NCI-H1092 (cell line): ENCODE measurements at regions not wholly inside any gene's neighbourhood (a gene's known extent, or its start where the extent isn't known, plus 50 kb on each side); places are given as distances from the start of the nearest gene placed in this dataset.
"Not testable (repeated sequence)": the region's sequence is repeated elsewhere in the genome, so short reads cannot be mapped to it uniquely, and the experiment has no call there.

Source experiments
- DNase-seq: peaks from one replicate; lab custom pipeline; 2025; lab: John Stamatoyannopoulos, UW

GRCh38 chr17:5747276-5747675 lies 163.0 kb upstream of the NLRP1 start:
- DNase-seq, result no peak

DNA sequence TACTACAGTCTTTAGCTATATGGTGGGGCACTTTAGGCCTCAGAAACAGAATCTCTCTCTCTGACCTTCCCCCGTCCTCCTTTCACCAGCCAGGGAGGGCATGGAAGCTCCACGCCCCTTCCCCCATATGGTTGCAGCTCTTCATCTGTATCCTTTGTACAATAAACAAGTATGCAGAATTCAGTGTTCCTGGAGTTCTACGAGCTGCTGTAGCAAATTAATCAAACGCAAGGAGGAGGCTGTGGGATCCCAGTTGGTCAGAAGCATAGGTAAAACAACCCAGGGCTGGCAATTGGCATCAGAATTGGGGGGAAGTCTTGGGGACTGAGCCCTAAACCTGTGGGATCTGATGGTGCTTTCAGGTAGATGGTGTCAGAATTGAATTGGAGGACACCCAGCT lies 163.7 kb upstream of the NLRP1 start:
- DNase-seq, result no peak

- DNase-seq, result no peak
Observed at GRCh38 chr17:5753421-5753820, 169.1 kb upstream of the NLRP1 start.

- DNase-seq, result no peak
Observed at GRCh38 chr17:5757314-5757907, 173.1 kb upstream of the NLRP1 start.

DNA sequence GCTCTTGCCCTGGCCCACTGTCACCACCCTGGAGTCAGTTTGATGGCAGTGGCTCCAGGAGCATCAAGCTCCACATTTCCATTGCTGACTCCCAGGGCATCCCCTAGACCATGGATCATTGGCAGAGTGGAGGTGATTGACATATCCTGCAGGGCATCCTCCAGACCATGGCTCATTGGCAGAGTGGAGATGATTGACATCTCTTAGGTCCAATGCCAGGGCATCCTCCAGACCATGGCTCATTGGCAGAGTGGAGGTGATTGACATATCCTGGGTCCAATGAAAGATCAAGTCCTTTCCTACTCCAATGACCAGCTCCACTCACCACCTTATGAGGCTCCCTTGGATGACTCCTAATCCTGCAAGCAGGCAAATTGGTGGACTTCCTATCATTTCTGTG lies 174.3 kb upstream of the NLRP1 start:
- DNase-seq, result no peak

DNA sequence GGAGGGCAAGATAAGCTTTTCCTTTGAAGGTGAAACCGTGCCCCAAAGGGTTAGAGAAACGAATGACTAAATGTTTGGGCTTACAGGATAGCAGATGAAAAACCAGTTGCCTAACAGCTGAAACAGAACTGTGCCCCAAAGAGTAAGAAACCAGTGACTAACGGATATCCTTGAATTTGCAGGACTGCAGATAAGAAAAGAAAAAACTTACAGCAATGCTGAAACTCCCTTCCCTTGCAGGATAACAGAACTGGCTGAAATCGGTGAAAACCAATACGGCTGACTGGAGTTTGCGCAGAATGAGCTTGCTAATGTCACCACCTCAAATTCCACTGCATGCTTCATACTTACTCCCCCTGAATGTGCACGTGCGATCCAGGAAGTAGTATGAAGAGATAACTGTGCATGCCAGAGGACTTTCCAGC lies 175.2 kb upstream of the NLRP1 start:
- DNase-seq, result no peak

DNA sequence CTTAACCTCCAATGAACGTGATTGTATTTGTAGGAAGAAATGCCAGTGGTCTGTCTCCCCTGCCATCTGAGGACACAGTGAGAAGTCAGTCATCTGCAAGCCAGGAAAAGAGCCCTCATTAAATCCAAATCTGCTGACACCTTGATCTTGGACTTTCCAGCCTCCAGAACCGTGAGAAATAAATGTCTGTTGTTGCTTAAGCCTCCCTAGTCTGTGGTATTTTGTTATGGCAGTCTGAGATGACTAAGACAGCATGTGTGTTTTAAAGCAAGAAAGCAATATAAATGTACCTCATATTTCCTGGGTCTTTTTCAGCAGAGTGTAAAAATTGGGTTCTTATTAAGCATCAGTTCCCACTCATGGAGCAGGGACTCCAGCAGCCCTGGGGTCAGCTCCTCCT lies 177.9 kb upstream of the NLRP1 start:
- DNase-seq, result no peak

- no peak for DNase-seq
Observed at GRCh38 chr17:5763595-5764306, 179.4 kb upstream of the NLRP1 start.

DNA sequence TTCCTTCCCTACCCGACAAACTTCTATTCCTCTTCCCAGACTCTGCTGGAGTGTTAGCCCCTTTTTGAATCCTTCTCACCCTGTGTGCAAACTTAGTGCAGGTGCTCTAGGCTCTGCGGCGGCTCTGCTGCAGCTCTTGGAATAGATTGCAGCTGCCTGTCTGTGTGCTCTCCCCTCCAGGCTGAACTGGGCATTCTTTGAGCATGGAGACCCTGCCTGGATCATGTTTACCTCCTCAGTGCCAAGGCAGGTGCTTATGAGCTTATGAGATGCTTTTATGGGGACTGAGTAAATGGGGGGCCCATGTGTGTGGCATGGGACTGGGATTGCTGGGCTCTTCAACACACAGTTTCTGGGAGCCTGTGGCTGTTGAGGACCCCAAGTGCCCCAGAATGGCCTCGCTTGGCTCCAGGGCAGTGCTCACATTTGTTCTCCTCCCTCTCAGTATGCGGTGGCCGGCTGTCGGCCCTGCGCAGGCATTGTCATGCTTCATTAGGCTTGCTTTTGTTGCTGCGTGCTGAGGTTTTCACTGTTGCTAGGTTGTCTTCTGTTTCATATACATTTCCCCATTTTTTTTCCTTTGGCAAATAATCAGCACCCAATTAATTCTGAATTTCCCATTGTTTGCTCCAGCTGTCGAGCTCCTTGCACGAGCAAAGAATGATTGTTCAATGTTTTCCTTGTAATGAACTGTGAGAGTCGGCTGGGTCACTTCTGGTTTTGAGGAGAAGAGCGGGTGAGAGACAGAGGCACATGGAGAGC lies 185.5 kb upstream of the NLRP1 start:
- no peak for DNase-seq

- DNase-seq, result no peak
Observed at GRCh38 chr17:5770441-5771270, 186.3 kb upstream of the NLRP1 start.

- not testable (repeated sequence) for DNase-seq
Observed at GRCh38 chr17:5771271-5771577, 186.9 kb upstream of the NLRP1 start.

GRCh38 chr17:5772017-5772416 lies 187.7 kb upstream of the NLRP1 start:
- not testable (repeated sequence) for DNase-seq

DNA sequence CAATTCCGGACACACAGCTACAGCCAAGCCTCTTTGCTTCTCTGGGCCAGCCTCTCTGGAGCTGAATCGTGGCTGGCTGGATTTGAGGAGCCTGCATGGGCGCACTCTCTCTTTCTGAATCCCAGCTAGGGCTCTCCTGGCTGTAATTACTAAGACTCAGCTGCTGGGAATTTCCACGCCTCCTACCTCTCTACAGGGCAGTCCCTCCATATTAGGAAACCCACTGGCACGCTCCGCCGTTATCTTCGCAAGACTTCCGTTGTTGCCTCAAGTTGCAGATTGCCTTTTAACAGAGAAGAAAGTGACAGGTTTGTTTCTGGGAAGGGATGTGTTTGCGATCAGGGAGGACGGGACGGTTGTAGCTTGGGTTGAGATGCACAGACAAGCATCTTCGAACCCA lies 188.4 kb upstream of the NLRP1 start:
- no peak for DNase-seq

GRCh38 chr17:5773816-5774360 lies 189.6 kb upstream of the NLRP1 start:
- no peak for DNase-seq

GRCh38 chr17:5775098-5775497 lies 190.8 kb upstream of the NLRP1 start:
- no peak for DNase-seq

- DNase-seq, result no peak
Observed at GRCh38 chr17:5780476-5780875, 196.2 kb upstream of the NLRP1 start.

GRCh38 chr17:5781236-5781927 lies 197.1 kb upstream of the NLRP1 start:
- DNase-seq, result no peak

GRCh38 chr17:5783269-5783668 lies 199.0 kb upstream of the NLRP1 start:
- DNase-seq, result no peak

DNA sequence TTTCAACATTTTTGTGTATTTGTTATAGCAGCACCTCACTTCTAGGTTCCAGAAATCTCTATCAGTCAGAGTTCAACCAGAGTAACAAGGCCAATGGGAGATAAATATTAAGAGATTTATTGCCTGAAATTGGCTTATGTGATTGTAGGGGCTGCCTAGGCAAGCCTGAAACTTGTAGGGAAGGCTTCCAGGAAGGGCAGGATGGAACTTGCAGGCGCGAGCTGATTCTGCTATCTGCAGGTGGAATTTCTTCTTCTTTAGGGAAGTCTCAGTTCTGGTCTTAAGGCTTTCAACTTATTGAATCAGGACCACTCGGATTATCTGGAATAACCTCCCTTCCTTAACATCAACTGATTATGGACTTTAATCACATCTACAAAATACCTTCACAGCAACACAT lies 199.5 kb upstream of the NLRP1 start:
- DNase-seq, result no peak

GRCh38 chr17:5784791-5785190 lies 200.5 kb upstream of the NLRP1 start:
- DNase-seq, result no peak

DNA sequence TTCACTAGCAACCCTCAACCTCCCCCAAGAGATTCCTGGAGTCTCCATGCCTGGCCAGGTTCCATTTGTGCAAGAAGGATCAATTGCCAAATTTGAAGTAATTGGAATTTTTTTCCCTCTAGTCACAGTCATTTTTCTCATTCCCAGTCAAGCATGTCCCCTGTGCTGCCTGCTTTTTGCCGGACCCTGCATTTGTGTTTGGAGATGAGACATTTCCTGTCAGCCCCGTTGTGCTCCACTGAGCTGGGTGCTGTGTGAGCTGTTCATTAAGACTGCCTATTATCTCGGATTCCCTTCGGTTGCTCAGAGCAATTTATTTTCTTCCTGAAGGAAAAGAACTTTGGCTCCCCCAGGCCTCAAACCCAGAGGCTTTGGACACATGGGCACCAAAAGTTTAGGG lies 201.0 kb upstream of the NLRP1 start:
- no peak for DNase-seq
